ENCODE measurements at regions not wholly inside any gene's neighbourhood (a gene's known extent, or its start where the extent isn't known, plus 50 kb on each side); places are given as distances from the start of the nearest gene placed in this dataset.
A peak's percentile ranks its signal among the peaks of the same experiment; 100 is the strongest.

DNA sequence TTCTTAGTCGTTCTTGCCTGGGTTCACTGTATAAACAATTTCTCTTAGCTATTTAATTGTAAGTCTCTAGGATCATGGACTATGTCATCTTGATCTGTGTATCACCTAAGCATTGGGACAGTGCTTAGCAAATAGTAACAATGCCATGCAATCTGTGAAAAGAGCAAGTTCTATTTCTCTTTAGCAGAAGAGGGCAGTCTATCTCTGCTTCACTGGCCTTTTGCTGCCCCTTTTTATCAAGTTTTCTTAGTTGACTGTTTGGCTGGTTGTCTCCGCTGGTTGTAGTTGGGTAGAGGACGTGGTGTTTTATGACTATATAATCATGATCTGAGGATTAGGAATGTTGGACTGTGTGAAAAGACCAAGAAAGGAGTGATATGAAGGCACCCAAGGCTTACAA is 315.0 kb downstream of the JRKL start:
- H2BK20ac ChIP-seq (ENCODE audit: low read depth, low read length): no peak overlapping the region
- no peaks in the 10 kb centered on the region for H3K9me1 ChIP-seq (ENCODE audit: insufficient read depth, low read length)
- WGBS, 2 experiments (ENCODE audit: extremely low coverage in 2 of 2, insufficient read length in 1 of 2): no CpG with 5 or more reads among the region's 3 CpGs
- ATAC-seq (ENCODE audit: low read depth): no peak
- in situ Hi-C loops (cut with MboI; ENCODE audit: low sequenced_read_pairs) (no loop called here), intact Hi-C loops (cut with micrococcal nuclease) (no loop called here), dilution Hi-C loops (cut with HindIII; ENCODE audit: low sequenced_read_pairs, unreplicated experiment) (no loop called here)
- no peaks in the 10 kb centered on the region for H4K20me1 ChIP-seq (ENCODE audit: insufficient read depth, low read length)
- H4K91ac ChIP-seq (ENCODE audit: insufficient read depth, low read depth, low read length): no peak overlapping the region
- no peak overlapping the region for H3K56ac ChIP-seq (ENCODE audit: extremely low read depth, insufficient read depth, low read length)
- H2BK5ac ChIP-seq (ENCODE audit: low read depth, low read length, poor library complexity, severe bottlenecking): no peak overlapping the region
- no peak overlapping the region for H3K23ac ChIP-seq (ENCODE audit: low read depth, low read length)
- no peaks in the 10 kb centered on the region for H3K79me1 ChIP-seq (ENCODE audit: low read depth in 1 of 2, low read length in 2 of 2)
- no peak overlapping the region for H3K4ac ChIP-seq (ENCODE audit: low read depth, low read length)
- H3K4me1 ChIP-seq (ENCODE audit: control insufficient read depth, insufficient read depth, low read length): no peaks in the 10 kb centered on the region
- no peaks in the 10 kb centered on the region for H3K9me3 ChIP-seq (ENCODE audit: control insufficient read depth, insufficient read depth, low read length)
- no peak overlapping the region for H2BK120ac ChIP-seq (ENCODE audit: low read depth, low read length)
- H3K4me2 ChIP-seq (ENCODE audit: low read depth, low read length): no peak overlapping the region
- H4K8ac ChIP-seq (ENCODE audit: low read depth in 2 of 2, low read length in 2 of 2): no peak overlapping the region
- no peak for DNase-seq
- ChIA-PET CTCF (no interaction called here), POLR2A (ENCODE audit: unreplicated experiment) (no interaction called here)
- BruUV-seq (replicated peaks): no TSS peak
- no peak overlapping the region for H3K9ac ChIP-seq (ENCODE audit: low read depth, low read length)
- no peak overlapping the region for H2BK15ac ChIP-seq (ENCODE audit: low read depth, low read length)
- H2AFZ ChIP-seq (replicated peaks; ENCODE audit: low read length, poor library complexity): no peak overlapping the region
- TF ChIP-seq FOS (IDR thresholded peaks at IDR 0.05; ENCODE audit: low read depth, low read length) (no peak), MXI1 (IDR thresholded peaks at IDR 0.05; ENCODE audit: borderline replicate concordance, low read depth, low read length) (no peak), RFX5 (IDR thresholded peaks at IDR 0.05; ENCODE audit: low read depth, low read length) (no peak), MAZ (IDR thresholded peaks at IDR 0.05; ENCODE audit: borderline replicate concordance, low read depth, low read length) (no peak), RAD21 (IDR thresholded peaks at IDR 0.05; ENCODE audit: low read length) (peak; percentile 30)
- TF ChIP-seq, protein P1, sequence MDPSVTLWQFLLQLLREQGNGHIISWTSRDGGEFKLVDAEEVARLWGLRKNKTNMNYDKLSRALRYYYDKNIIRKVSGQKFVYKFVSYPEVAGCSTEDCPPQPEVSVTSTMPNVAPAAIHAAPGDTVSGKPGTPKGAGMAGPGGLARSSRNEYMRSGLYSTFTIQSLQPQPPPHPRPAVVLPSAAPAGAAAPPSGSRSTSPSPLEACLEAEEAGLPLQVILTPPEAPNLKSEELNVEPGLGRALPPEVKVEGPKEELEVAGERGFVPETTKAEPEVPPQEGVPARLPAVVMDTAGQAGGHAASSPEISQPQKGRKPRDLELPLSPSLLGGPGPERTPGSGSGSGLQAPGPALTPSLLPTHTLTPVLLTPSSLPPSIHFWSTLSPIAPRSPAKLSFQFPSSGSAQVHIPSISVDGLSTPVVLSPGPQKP (IDR thresholded peaks at IDR 0.05; ENCODE audit: borderline replicate concordance, low read depth, low read length): no peak
- TF ChIP-seq, protein P2, sequence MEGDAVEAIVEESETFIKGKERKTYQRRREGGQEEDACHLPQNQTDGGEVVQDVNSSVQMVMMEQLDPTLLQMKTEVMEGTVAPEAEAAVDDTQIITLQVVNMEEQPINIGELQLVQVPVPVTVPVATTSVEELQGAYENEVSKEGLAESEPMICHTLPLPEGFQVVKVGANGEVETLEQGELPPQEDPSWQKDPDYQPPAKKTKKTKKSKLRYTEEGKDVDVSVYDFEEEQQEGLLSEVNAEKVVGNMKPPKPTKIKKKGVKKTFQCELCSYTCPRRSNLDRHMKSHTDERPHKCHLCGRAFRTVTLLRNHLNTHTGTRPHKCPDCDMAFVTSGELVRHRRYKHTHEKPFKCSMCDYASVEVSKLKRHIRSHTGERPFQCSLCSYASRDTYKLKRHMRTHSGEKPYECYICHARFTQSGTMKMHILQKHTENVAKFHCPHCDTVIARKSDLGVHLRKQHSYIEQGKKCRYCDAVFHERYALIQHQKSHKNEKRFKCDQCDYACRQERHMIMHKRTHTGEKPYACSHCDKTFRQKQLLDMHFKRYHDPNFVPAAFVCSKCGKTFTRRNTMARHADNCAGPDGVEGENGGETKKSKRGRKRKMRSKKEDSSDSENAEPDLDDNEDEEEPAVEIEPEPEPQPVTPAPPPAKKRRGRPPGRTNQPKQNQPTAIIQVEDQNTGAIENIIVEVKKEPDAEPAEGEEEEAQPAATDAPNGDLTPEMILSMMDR (conservative IDR thresholded peaks at IDR 0.05; ENCODE audit: low read depth, low read length): 0 out of 2 replicates have a peak, but pooled peaks have one; percentile 13
- H3K4me3 ChIP-seq (ENCODE audit: insufficient read depth, low read depth, low read length): no peak overlapping the region
- H4K5ac ChIP-seq (ENCODE audit: low read depth, low read length): no peak overlapping the region
- no peak overlapping the region for H2AK5ac ChIP-seq (ENCODE audit: low read depth, low read length)
- H2AK9ac ChIP-seq (replicated peaks; ENCODE audit: low read depth, low read length, poor library complexity): no peak overlapping the region
- H3K27me3 ChIP-seq (ENCODE audit: control insufficient read depth, insufficient read depth, low read length): no peaks in the 10 kb centered on the region
- no peak overlapping the region for H3K18ac ChIP-seq (ENCODE audit: low read depth, low read length)
- no peaks in the 10 kb centered on the region for H3K36me3 ChIP-seq (ENCODE audit: control insufficient read depth, insufficient read depth, low read length)
- no peak overlapping the region for H3K27ac ChIP-seq (ENCODE audit: insufficient read depth, low read length)
- no peak overlapping the region for H3K14ac ChIP-seq (replicated peaks; ENCODE audit: low read depth, low read length)

Measured in IMR-90 (cell line).